ENCODE measurements at regions not wholly inside any gene's neighbourhood (a gene's known extent, or its start where the extent isn't known, plus 50 kb on each side); places are given as distances from the start of the nearest gene placed in this dataset.
A peak's percentile ranks its signal among the peaks of the same experiment; 100 is the strongest.

DNA sequence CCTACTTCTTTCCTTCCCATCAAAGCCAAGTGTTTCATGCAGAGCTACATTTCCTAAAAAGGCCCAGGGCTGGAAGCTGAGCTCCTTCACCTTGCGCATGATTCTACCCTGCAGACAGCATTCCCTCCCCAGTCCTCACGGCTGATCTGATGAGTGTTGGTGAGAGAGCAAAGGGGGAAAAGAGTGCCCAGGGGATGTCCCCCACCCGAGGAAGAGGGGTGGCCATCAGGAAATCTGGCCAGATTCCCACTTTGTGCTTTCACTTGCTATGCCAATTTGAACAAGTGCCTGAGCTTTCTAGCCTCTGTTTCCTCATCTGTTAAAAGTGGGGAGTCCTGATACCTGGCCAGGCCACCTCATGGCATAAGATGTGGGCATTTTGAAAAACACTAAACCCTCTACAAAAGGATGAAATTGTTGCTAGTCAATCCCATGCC, 231.0 kb upstream of the TLE3 start:
- Histone ChIP-seq H3K14ac (ENCODE audit: insufficient read depth, low read length) (no peak overlapping the region), H2BK20ac (ENCODE audit: low read depth, low read length, poor library complexity, severe bottlenecking) (no peak overlapping the region), H3K4me2 (ENCODE audit: insufficient read depth, insufficient read length, low read length) (no peak overlapping the region), H3K23ac (ENCODE audit: insufficient read length, low read depth, low read length) (no peak overlapping the region), H4K20me1 (ENCODE audit: control insufficient read depth, insufficient read depth, insufficient read length) (no peaks in the 10 kb centered on the region), H3T11ph (ENCODE audit: low read length) (no peak overlapping the region), H2BK5ac (ENCODE audit: insufficient read length, low read length) (no peak overlapping the region), H3K18ac (ENCODE audit: insufficient read length, low read depth, low read length) (no peak overlapping the region), H2AFZ (ENCODE audit: low read length) (no peak overlapping the region), H2BK120ac (ENCODE audit: low read depth, low read length, poor library complexity, severe bottlenecking) (no peak overlapping the region), H3K4ac (ENCODE audit: low read depth, low read length) (no peak overlapping the region), H3K4me1 (ENCODE audit: insufficient read depth, low read length) (peaks cover 3% of the 10 kb centered on the region; the same call in 1 of the 2 replicates), H3K23me2 (ENCODE audit: insufficient read length, low read depth, low read length, poor library complexity, severe bottlenecking) (no peaks in the 10 kb centered on the region), H2BK15ac (ENCODE audit: low read depth, low read length) (no peak overlapping the region), H3K27me3 (ENCODE audit: insufficient read depth, low read length) (no peaks in the 10 kb centered on the region), H3K79me2 (ENCODE audit: insufficient read depth, low read length) (no peaks in the 10 kb centered on the region), H3K56ac (ENCODE audit: insufficient read length, low read depth, low read length) (no peak overlapping the region), H3K9ac (ENCODE audit: extremely low read depth, insufficient read length, low read length) (no peak overlapping the region), H4K8ac (replicated peaks; ENCODE audit: insufficient read length, low read depth, low read length) (no peak overlapping the region), H3K9me3 (ENCODE audit: control insufficient read depth, low read depth, low read length) (peaks cover 7% of the 10 kb centered on the region), H3K79me1 (ENCODE audit: insufficient read depth, low read depth, low read length, poor library complexity, severe bottlenecking) (no peaks in the 10 kb centered on the region), H2AK5ac (ENCODE audit: insufficient read length, low read length) (no peak overlapping the region), H4K91ac (ENCODE audit: insufficient read length, low read depth, low read length) (no peak overlapping the region), H3K27ac (ENCODE audit: insufficient read length, low read depth, low read length) (no peak overlapping the region), H2BK12ac (ENCODE audit: insufficient read length, low read depth, low read length) (no peak overlapping the region), H4K5ac (ENCODE audit: insufficient read length, low read depth, low read length) (no peak overlapping the region)
- Mint-ChIP-seq H3K4me1 (peaks cover 21 to 26% of the 10 kb centered on the region in 2 experiments), H3K4me3 (no peak overlapping the region), H3K36me3 (ENCODE audit: insufficient read depth in 1 of 3, low read depth in 3 of 3) (peaks cover 0 to 14% (median 6%) of the 10 kb centered on the region in 3 experiments; a peak in 6 of 7 replicates), H3K9me3 (peaks cover 17 to 19% of the 10 kb centered on the region in 2 experiments), H3K27me3 (ENCODE audit: low read depth) (no peaks in the 10 kb centered on the region; the same call in none of the 2 replicates), H3K27ac (0 out of 7 replicates have a peak overlapping the region, but pooled peaks of 1 of the 3 experiments have one; percentile 4)
- no CpG with 5 or more reads among the region's 3 CpGs for WGBS (ENCODE audit: extremely low coverage, insufficient read length, low lambda C conversion rate)
- TF ChIP-seq, protein P1, sequence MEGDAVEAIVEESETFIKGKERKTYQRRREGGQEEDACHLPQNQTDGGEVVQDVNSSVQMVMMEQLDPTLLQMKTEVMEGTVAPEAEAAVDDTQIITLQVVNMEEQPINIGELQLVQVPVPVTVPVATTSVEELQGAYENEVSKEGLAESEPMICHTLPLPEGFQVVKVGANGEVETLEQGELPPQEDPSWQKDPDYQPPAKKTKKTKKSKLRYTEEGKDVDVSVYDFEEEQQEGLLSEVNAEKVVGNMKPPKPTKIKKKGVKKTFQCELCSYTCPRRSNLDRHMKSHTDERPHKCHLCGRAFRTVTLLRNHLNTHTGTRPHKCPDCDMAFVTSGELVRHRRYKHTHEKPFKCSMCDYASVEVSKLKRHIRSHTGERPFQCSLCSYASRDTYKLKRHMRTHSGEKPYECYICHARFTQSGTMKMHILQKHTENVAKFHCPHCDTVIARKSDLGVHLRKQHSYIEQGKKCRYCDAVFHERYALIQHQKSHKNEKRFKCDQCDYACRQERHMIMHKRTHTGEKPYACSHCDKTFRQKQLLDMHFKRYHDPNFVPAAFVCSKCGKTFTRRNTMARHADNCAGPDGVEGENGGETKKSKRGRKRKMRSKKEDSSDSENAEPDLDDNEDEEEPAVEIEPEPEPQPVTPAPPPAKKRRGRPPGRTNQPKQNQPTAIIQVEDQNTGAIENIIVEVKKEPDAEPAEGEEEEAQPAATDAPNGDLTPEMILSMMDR (conservative IDR thresholded peaks at IDR 0.05): no peak
- no peak for DNase-seq
